OCI-LY7 (cell line): ENCODE measurements at regions not wholly inside any gene's neighbourhood (a gene's known extent, or its start where the extent isn't known, plus 50 kb on each side); places are given as distances from the start of the nearest gene placed in this dataset.

ENCODE experiments used
- BruUV-seq: library from RNA; stranded (reverse); fragments of 400-500 nt; replicated peaks from 2 replicates; lab custom pipeline; 2021; lab: Mats Ljungman, UMichigan
- CTCF ChIA-PET: fragments of 300-600 bp; sonication (Branson Sonifier 250); formaldehyde crosslinking; loops from one replicate; lab custom pipeline; 2022; ENCODE audit warnings: antibody characterized with exemption; ENCODE audit not compliant: unreplicated experiment; lab: Charles Lee
- POLR2A ChIA-PET: fragments of 300-600 bp; sonication (Branson Sonifier 250); formaldehyde crosslinking; loops from one replicate; lab custom pipeline; 2022; ENCODE audit warnings: antibody characterized with exemption; lab: Charles Lee
- DNase-seq: peaks from one replicate; pipeline ENCODE4 v3.0.0-alpha.2; 2015; ENCODE audit warnings: low spot score
- H2AFZ ChIP-seq: fragments of 200-600 bp; sonication (generic), shearing (Covaris generic); 2 replicates; pipeline ENCODE4 v1.6.1; 2014; ENCODE audit warnings: mild to moderate bottlenecking, antibody characterized with exemption, low read length, moderate library complexity
- H3K27ac ChIP-seq: fragments of 200-600 bp; sonication (generic); 2 replicates; pipeline ENCODE4 v1.5.1; 2014; ENCODE audit warnings: mixed run types, low read depth, mild to moderate bottlenecking, moderate library complexity, low read length, inconsistent platforms; ENCODE audit not compliant: poor library complexity, severe bottlenecking
- H3K36me3 ChIP-seq: fragments of 200-600 bp; sonication (generic); 2 replicates; pipeline ENCODE4 v1.6.1; 2014; ENCODE audit warnings: mild to moderate bottlenecking, antibody characterized with exemption, low read length, moderate library complexity, mixed read lengths; ENCODE audit not compliant: insufficient read depth
- H3K4me1 ChIP-seq: fragments of 200-600 bp; sonication (generic); 2 replicates; pipeline ENCODE4 v1.5.1; 2014; ENCODE audit warnings: mild to moderate bottlenecking, low read length; ENCODE audit not compliant: insufficient read depth, poor library complexity, severe bottlenecking
- H3K4me2 ChIP-seq: fragments of 200-600 bp; sonication (generic); 2 replicates; pipeline ENCODE4 v1.6.1; 2014; ENCODE audit warnings: mild to moderate bottlenecking, low read length
- H3K4me3 ChIP-seq: fragments of 200-600 bp; sonication (generic); 2 replicates; pipeline ENCODE4 v1.5.1; 2014; ENCODE audit warnings: mild to moderate bottlenecking, low read depth, low read length; ENCODE audit not compliant: poor library complexity, severe bottlenecking
- H3K79me2 ChIP-seq: fragments of 200-600 bp; sonication (generic); 2 replicates; pipeline ENCODE4 v1.6.1; 2016; ENCODE audit warnings: low read depth, mild to moderate bottlenecking, low read length, moderate library complexity, mixed read lengths; ENCODE audit not compliant: insufficient read depth
- H3K9me2 ChIP-seq: fragments of 200-600 bp; sonication (generic); 2 replicates; pipeline ENCODE4 v1.6.1; 2016; ENCODE audit warnings: mild to moderate bottlenecking, low read length, mixed read lengths; ENCODE audit not compliant: insufficient read depth
- H3K9me3 ChIP-seq: fragments of 200-600 bp; sonication (generic); 2 replicates; pipeline ENCODE4 v1.6.1; 2014; ENCODE audit warnings: mild to moderate bottlenecking, mixed run types, low read length, mixed read lengths
- H4K20me1 ChIP-seq: fragments of 200-600 bp; sonication (generic); 2 replicates; pipeline ENCODE4 v1.6.1; 2014; ENCODE audit warnings: mild to moderate bottlenecking, antibody characterized with exemption, low read length, moderate library complexity, mixed read lengths; ENCODE audit not compliant: insufficient read depth
- CTCF ChIP-seq: fragments of 200-600 bp; sonication (generic); conservative IDR thresholded peaks from 2 replicates; pipeline ENCODE4 v1.5.1; 2014; ENCODE audit warnings: mild to moderate bottlenecking, antibody characterized with exemption, low read length, moderate library complexity, mixed read lengths
- EZH2phosphoT487 ChIP-seq: fragments of 200-600 bp; sonication (generic); IDR thresholded peaks from 2 replicates; pipeline ENCODE4 v1.6.1; 2018; ENCODE audit warnings: low read depth, borderline replicate concordance, mild to moderate bottlenecking, mixed run types, antibody characterized with exemption, low read length, moderate library complexity, mixed read lengths
- intact Hi-C: fragments of 100-400 bp; cut with micrococcal nuclease; formaldehyde crosslinking; loops from one replicate; pipeline ENCODE4 v1.10.0; 2022; ENCODE audit not compliant: unreplicated experiment

- BruUV-seq: no TSS peak
- H3K79me2 ChIP-seq: no peaks in the 10 kb centered on the region
- no peak overlapping the region for H3K4me3 ChIP-seq
- no peaks in the 10 kb centered on the region for H4K20me1 ChIP-seq
- no peaks in the 10 kb centered on the region for H3K36me3 ChIP-seq
- H3K4me1 ChIP-seq: no peaks in the 10 kb centered on the region
- no peaks in the 10 kb centered on the region for H3K9me2 ChIP-seq
- TF ChIP-seq CTCF (no peak), EZH2phosphoT487 (no peak)
- H2AFZ ChIP-seq: no peak overlapping the region
- ChIA-PET POLR2A (no interaction called here), CTCF (no interaction called here)
- no peaks in the 10 kb centered on the region for H3K9me3 ChIP-seq
- H3K27ac ChIP-seq: no peak overlapping the region
- intact Hi-C loops: no loop called here
- no peak overlapping the region for H3K4me2 ChIP-seq
- no peak for DNase-seq
These were observed 224.1 kb upstream of the FGF16 start for GRCh38 chrX:77223046-77223445.

- TF ChIP-seq EZH2phosphoT487: no peak
- TF ChIP-seq CTCF: no peak
- no peak for DNase-seq
- no peak overlapping the region for H2AFZ ChIP-seq
- intact Hi-C loops: no loop called here
- H3K4me1 ChIP-seq: no peaks in the 10 kb centered on the region
- no peak overlapping the region for H3K4me3 ChIP-seq
- H3K27ac ChIP-seq: no peak overlapping the region
- ChIA-PET POLR2A (no interaction called here), CTCF (no interaction called here)
- no peaks in the 10 kb centered on the region for H3K36me3 ChIP-seq
- no peaks in the 10 kb centered on the region for H3K9me2 ChIP-seq
- no peaks in the 10 kb centered on the region for H3K79me2 ChIP-seq
- no peaks in the 10 kb centered on the region for H3K9me3 ChIP-seq
- H4K20me1 ChIP-seq: no peaks in the 10 kb centered on the region
- H3K4me2 ChIP-seq: no peak overlapping the region
- no TSS peak for BruUV-seq
These were observed 182.7 kb upstream of the FGF16 start for GRCh38 chrX:77264490-77264889.

DNA sequence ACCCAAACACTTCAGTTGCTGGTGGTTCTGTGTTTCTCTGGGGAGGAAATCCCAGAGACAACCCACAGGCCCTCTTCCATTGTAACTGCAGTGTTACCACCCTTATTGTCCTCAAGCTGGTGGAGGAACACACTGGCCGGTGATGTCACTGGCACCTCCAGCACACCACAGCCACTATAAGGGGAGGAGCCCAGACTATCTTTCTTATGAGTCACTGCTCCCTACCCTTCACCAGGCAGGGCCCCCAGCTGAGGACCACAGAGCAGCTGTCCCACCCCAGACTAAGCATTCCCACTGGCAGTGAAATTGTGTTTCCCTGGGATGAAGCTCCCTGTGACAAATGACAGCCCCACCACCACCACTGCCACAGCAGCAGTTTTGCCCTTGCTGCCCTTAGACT, 171.8 kb upstream of the FGF16 start:
- H3K9me3 ChIP-seq: no peaks in the 10 kb centered on the region
- TF ChIP-seq EZH2phosphoT487 (no peak), CTCF (no peak)
- H3K4me2 ChIP-seq: no peak overlapping the region
- CTCF ChIA-PET: no interaction called here
- H4K20me1 ChIP-seq: no peaks in the 10 kb centered on the region
- no peaks in the 10 kb centered on the region for H3K36me3 ChIP-seq
- H3K9me2 ChIP-seq: no peaks in the 10 kb centered on the region
- H3K4me3 ChIP-seq: no peak overlapping the region
- no peaks in the 10 kb centered on the region for H3K79me2 ChIP-seq
- no TSS peak for BruUV-seq
- POLR2A ChIA-PET: interaction anchor here (0.6 kb wide), 1 partner anchor 41 kb away, joined by 3 read pairs; no protein-coding TSS in a partner anchor
- H2AFZ ChIP-seq: no peak overlapping the region
- H3K4me1 ChIP-seq: no peaks in the 10 kb centered on the region
- intact Hi-C loops: no loop called here
- H3K27ac ChIP-seq: no peak overlapping the region
- DNase-seq: no peak
